Activated CD4-positive, CD25-positive, alpha-beta regulatory T cell treated with anti-CD3 and anti-CD28 coated beads, Interleukin-2, amount 50 U/mL, for 24 hours (primary cell): ENCODE measurements at regions not wholly inside any gene's neighbourhood (a gene's known extent, or its start where the extent isn't known, plus 50 kb on each side); places are given as distances from the start of the nearest gene placed in this dataset.
"Not testable (repeated sequence)": the region's sequence is repeated elsewhere in the genome, so short reads cannot be mapped to it uniquely, and the experiment has no call there.

ENCODE experiments used
- ATAC-seq, 2 donors: fragments of 150-1000 bp; cut with Tn5 transposase; one replicate each; pipeline ENCODE4 v1.10.0; 2021; ENCODE audit warnings: mild to moderate bottlenecking in 1 of 2, moderate library complexity in 1 of 2

DNA sequence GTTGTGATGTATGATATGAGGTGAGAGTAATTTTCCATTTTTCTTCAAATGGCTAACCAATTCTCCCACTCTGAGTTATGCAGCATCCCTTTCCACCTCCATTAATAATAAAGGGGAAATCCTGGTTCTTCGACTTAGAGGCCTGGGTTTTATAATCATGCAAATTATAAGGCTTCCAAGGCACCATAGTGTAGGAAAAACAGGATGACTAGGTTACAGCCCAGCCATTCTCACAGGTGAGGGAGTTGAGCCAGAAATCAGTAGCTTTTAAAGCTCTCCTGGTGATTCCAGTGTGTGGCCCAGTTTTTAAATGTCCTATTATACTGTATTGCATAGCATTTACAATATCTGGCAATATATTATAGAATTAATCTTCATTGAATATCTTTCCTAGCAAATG, 203.1 kb downstream of the ARHGEF9 start:
- no peak for ATAC-seq

DNA sequence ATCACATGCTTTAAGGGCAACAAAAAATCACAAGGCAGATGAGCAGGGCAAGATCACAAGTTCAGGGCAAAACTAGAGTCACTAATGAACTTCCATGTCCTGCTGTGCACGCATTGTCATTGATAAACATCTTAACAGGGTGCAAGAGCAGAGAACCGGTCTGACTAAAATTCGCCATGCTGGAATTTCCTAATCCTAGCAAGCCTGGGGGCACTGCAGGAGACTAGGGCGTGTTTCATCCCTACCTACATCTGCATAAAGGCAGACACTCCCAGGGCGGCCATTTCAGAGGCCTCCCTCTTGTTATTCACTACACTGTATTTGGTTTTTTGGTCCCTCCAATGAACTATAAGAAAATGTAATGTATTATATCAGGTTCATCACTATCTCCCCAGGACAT, 203.6 kb downstream of the ARHGEF9 start:
- no peak for ATAC-seq

DNA sequence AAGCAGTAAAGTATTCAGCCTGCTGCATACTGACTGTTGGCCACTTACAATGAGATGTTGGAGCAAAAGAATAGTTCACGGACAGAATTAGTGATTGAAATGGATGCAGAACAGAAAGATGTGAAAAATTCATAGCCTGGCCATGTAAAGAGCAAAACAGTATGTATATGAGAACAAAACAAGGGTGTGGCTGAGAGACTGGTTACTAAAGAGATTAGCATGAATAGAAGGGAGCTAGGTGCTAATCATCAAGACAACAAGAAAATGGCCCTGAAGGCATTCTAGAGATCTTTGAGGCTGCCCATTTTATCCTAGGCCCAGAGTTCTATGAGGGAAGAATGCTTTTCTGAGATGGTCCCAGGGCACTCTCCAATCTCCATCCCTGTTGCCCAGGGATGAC, 208.5 kb downstream of the ARHGEF9 start:
- no peak for ATAC-seq

DNA sequence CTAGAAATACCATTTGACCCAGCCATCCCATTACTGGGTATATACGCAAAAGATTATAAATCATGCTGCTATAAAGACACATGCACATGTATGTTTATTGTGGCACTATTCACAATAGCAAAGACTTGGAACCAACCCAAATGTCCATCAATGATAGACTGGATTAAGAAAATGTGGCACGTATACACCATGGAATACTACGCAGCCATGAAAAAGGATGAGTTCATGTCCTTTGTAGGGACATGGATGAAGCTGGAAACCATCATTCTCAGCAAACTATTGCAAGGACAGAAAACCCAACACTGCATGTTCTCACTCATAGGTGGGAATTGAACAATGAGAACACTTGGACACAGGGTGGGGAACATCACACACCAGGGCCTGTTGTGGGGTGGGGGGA, 209.3 kb downstream of the ARHGEF9 start:
- ATAC-seq = not testable (repeated sequence)

DNA sequence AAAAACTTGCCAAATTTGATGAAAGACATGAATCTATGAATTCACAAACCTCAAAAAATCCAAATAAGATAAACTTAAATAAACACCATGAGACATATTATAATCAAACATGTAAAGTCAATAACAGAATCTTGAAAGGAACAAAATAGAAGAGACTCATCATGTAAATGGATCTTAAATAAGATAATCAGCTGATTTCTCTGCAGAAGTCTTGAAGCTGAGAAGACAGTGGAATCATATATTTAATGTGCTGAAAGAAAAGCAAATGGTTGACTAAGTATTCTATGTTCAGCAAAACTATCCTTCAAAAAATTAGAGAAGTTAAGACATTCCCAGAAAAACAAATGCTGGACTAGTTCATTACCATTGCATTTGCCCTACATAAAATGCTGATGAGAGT, 215.7 kb upstream of the SPIN4 start:
- ATAC-seq = no peak

DNA sequence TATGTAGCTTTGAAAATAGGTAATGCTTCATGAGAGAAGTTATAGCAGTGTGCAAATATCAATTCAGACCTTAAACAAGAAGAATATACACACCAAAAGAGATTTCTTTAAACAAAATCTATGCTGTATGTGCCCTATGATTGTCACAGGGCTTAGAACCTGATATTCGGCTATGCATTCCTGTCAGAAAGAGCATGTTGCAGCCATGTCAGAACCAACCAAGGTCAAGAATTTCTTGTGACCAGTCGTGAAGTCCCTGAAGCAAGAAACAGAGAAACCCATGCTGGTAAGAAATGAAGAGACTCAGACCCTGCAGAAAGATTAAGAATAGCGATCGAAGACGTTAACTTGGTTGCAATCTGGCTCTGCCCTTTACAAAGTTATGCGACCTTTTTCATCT, 210.3 kb upstream of the SPIN4 start:
- no peak for ATAC-seq

DNA sequence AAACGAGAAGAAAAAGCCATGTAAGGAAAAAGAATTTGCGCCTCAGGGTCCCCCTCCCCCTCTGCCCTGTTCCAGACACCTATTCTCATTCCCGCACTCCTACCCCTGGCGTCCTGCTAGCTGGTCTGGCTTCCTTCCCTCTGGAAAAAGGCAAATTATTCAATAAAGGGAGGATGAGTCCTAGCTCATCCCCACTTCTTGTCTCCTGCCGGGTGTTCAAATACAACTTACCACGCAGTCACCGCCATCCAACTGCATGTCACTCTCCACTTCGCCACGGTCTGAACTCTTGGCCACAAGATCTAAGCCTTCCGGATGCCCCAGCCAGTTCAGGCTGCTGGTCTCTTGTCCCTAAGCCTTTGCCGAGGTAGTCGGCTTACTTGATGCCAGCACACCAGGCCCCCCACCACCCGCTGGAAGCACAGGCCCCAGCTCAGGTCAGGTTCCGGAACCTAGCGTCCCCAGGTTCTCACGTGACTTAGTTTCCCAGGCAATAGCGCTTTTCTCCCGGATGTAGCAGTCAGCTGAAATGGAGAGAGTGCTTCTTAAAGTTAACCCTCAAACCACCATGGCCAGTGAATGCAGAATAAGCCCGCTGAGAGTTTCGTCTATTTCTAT, 209.6 kb upstream of the SPIN4 start:
- ATAC-seq = peak; percentile 89 to 96

DNA sequence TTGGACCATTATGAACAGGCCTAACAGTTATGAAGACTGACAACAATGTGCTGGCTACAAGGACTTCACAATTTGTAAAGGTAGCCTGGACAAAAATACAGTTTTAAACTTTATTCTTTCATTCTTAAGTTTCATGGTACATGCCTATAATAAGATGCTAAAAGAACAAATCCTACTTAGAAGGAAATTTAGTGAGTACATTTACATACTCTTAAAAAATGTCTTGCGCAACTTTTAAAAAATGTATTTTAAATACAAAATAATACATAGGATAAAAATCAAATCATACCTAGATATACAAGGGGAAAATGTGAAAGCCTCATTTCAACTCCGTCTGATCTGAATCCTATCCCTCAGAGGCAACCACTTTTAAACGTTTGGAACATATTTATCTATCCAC, 200.7 kb upstream of the SPIN4 start:
- no peak for ATAC-seq

DNA sequence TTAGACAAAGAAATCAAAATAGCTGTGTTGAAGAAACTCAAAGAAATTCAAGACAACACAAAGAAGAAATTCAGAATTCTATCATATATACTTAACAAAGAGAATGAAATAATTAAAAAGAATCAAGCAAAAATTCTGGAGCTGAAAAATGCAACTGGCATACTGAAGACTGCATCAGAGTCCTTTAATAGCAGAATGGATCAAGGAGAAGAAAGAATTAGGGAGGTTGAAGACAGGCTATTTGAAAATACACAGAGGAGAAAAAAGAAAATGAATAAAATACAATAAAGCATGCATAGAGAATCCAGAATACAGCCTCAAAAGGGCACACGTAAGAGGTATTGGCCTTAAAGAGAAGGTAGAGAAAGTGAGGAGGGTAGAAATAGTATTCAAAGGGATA, 179.5 kb upstream of the SPIN4 start:
- no peak for ATAC-seq

DNA sequence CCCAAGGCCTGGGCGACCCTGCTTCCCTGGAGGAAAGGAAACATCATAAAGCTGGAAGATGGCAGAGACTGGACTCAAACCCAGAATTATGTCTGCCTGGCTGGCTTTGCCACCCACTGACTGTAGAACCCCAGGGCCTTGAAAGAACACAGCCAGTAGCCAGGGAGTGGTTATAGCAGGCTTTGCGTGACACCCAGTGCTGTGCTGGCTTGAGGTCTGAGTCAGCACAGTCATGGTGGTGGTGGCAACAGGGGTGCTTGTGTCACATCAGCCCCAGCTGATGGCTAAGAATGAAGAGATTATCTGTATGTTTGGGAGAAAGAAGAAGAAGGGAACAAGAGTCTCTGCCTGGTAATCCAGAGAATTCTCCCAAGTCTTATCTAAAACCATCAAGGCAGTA, 178.8 kb upstream of the SPIN4 start:
- ATAC-seq = no peak

DNA sequence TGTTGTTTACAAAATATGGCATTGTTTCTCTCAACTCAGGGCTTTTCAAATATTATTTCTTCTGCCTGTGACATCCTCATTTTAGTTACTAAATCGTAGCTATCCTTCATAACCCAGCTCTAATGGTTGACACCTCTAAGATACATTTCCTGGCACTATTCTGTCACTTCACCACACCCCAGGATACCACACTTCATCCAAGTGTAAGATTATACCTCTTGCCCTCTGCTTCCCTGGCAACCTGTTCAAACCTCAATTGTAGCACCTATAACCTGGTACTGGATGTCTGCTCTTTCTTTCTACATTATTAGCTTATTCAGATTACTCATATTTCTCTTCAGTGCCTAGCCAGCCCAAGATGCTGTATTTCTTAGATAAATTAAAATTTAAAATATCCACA, 175.7 kb upstream of the SPIN4 start:
- no peak for ATAC-seq

DNA sequence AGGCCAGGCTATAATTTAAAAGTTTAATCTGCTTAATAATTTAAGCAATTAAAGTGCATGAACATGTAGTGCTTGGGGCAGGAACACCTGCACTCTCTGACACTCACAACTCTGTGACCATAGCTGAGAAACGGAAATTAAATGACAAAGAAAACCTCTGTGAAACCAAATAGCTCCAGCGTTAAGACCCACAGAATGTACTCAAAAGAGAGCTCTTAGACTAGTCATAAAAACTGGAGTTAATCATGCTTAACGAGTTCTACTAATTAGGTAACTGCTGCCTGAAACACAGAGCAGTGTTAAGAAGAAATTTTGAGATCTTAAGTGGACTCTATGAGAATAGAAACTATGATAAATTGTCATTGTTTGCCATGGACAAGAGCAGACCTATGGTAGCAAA, 174.4 kb upstream of the SPIN4 start:
- ATAC-seq = no peak

DNA sequence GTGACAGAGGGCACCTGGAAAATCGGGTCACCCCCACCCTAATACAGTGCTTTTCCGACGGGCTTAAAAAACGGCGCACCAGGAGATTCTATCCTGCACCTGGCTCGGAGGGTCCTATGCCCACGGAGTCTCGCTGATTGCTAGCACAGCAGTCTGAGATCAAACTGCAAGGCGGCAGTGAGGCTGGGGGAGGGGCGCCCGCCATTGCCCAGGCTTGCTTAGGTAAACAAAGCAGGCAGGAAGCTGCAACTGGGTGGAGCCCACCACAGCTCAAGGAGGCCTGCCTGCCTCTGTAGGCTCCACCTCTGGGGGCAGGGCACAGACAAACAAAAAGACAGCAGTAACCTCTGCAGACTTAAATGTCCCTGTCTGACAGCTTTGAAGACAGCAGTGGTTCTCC, 168.2 kb upstream of the SPIN4 start:
- not testable (repeated sequence) for ATAC-seq

DNA sequence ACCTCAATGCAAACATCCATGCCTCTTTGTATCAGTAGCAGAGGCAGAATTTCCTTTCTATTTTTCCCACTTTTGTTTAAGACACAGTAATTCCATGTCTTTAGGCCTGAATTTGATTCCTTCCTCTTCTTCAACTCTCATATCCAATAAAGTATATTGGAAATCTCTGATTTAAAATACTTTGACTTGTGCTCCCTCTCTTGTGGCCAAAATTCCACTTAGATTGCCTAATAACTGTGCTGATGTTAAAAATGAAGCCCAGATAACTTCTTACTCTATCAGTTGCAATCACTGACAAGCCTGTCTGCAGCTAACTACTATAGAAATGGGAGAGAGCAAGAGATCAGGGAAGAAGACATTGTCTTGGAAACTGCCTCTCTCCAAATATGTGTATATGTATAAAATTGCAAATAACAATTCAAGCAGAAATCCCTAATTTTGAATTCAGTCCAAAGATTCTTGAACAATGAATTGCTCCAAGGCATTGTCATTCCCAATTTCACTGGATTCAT, 163.5 kb upstream of the SPIN4 start:
- no peak for ATAC-seq

DNA sequence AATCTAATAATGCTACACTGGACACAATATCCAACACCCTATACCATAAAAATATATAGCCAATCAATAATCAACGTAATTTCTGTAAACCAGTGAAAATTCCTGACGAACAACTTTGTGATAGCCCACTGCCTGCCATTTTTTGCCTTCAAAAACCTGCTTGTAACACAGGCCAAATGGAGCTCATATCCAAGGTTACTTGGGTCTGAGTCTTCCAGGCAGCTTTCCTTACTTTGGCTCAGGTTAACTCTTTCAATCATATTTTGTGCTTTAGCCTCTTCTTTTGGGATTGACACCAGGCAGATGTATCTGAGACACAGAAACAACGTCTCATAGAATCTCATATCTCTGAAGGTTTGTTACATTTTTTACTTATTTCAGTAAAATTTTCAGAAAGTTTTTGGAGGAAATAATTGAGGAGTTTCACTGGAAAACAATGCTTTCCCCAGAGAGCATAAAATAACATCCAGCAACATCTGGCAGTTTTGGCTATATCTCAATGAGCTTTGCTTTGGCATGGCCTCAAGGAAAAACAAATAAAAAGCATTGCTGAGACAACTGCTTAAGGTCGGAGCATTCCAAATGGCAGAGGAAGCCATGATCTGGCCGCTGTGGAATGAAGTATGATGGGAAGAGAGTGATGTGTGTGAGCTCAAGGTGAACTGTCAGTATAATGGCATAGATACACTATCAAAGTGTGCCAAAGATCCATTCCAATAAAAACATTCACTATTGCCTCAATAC, 162.9 kb upstream of the SPIN4 start:
- no peak for ATAC-seq

DNA sequence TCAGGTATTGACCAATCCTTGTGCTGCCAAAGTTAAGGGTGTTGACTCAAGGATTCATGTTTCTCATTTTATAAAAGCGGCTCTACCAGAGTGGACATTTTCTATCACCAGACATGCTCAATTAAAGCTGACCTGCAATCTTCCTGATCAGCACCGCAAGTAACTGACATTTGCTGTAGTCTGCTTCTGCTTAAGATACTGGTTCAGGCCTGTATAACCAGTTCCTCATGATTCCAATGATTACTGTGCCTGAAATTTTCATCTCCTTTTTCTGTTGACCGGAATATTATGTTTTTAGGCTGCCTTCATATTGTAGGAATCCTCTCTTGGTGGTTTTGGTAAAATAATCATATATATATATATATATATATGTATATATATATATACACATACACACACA, 160.2 kb upstream of the SPIN4 start:
- no peak for ATAC-seq

DNA sequence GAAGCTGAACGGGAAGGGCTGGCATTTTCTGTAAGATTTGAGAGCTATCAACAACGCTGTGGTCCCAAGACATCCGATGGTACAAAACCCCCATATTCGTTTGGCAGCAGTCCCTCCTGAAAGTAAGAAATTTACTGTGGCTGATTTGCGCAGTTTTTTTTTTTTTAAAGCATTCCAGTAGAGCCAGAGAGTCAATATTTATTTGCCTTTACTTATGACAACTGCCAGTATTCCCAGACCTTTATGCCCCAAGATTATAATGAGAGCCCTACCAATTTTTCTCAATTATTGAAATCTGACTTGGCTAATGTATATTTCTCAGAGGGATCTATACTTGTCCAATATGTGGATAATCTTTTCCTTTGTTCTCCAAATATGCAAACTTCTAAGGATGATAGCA, 157.5 kb upstream of the SPIN4 start:
- no peak for ATAC-seq

DNA sequence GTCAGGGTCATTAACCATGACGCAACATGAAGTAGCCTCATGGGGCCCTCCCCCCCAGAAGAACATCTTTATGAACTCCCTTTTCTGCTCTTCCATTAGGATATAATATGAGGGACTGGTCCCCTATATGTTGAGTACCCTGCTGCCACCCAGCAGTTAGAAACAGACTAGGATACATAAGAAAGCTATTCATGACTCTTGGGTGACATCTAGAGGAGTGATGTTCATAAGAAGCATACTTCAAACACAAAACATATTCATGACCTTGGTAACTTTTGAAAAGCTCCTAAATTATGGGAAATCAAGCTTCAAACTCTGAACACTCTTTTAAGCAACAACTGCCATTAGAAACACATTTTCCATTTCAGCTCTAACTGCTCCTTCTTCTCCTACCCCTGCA, 155.2 kb upstream of the SPIN4 start:
- ATAC-seq = no peak

DNA sequence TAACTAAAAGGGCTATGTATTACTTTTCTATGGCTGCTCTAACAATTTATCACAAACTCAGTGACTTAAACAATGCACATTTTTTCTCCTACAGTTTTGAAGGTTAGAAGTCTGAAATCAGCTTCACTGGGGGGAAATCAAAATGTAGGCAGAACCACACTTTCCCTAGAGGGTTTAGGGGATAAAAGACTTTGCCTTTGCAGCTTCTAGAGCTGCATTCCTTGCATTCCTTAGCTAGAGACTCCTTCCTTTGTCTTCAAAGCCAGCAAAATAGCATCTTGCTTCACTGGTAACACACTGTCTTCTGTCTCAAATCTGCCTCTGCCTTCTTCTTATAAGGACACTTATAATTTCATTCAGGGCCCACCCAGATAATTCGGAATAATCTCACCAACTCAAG, 152.4 kb upstream of the SPIN4 start:
- ATAC-seq = no peak

DNA sequence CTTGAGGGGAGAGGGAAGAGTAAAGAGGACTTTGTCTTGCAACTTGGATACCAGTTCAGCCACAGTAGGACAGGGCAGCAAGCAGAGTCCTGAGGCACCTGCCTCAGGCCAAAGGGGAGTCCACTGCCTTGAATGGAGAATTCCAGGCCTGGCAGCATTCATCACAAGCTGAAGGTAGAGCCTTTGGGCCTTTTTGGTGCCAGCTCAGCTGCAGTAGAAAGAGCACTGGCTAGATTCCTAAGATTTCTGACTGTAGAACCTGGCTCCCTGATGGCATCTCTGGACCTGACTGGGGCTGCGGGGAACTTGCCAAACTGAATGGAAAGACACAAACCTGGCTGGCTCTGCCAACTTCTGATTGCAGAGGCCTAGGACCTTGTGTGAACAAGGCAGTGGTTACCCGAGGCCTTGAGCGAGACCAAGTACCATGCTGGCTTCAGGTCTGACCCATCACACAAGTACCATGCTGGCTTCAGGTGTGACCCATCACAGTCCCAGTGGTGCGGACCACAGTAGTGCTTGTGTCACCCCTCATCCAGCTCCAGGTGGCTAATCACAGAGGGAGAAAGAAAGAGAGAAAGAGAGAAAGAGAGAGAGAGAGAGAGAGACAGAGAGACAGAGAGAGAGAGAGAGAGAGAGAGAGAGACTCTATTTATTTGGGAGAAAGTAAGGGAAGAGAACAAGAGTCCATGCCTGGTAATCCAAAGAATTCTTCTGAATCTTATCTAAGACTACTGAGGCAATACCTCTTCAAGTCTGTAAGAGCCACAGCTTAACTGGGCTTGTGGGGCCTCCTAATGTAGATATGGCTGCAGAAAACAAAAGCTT, 137.6 kb upstream of the SPIN4 start:
- no peak for ATAC-seq

DNA sequence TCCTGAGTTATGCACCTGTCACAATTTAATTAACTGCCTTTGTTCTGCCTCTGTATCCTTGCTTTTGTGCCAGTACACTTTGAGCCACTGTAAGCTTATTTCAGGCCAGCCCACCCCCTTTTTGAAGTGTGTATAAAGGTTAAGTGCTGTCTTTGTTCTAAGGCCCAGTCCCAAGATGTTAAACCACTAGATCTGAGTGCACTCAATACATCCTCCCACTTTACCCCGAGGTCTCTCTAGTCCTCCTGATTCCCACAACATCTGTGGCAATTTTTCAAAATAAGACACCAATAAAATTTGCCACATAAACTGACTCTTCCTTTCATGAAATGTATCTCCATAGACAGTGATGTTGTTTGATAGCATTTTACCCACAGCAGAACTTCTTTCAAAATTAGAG, 124.1 kb upstream of the SPIN4 start:
- ATAC-seq = no peak

DNA sequence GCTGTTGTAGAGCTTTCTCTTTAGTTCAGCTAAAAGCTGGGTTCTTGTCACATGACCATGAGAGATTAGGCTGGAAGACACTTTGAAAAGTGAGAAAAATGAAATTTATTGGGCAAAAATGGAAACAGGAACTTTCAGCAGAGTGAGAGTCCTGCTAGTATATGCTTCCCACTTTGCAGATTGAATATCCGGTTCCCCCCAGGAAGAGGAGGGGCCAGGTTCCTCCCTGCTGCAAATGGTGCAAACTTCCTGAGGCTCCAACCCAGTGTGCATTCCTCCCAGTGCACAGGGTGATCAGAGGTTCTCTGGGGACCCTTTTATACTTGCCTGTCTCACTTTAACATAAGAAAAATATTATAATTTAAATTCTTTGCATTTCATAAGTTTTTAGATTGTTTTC, 119.9 kb upstream of the SPIN4 start:
- no peak for ATAC-seq

DNA sequence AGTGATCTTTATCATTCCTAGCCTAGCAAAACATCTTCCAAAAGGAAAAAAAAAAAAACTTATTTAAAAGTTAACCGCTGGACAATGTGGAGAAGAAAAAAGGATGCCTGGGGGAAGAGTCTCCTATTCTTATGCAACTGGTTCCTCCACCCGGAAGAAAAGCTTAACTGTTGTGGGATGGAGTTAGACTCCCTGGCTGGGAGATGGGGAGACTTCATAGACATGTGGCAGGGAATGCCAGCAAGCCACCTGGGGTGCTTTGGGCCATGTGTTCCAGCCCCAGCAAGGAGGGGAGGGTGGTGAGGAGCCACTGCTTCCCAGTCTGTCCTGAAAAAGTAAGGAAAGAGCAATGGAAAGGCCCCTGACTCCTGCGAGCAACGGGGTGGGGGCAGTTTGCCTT, 119.4 kb upstream of the SPIN4 start:
- no peak for ATAC-seq

DNA sequence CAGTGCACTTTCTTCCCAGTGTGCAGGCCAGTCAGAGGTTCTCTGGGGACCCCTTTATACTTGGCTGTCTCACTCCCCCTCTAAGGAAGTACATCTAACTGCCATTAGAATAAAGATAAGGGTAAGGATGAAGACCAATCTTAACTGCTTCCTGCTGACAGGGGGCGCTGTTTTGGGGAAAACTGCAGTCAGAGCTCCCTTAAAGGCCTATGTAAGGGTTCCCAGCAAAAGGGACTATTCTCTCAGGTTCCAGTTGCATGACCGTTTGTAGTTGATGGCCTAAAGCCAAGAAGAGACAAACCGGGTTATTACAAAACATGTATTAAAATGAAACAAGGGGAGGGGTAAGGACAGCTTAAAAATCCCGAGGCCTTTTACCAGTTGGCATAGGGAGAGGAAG, 115.6 kb upstream of the SPIN4 start:
- no peak for ATAC-seq
